Activated CD4-positive, CD25-positive, alpha-beta regulatory T cell treated with anti-CD3 and anti-CD28 coated beads, Interleukin-2, amount 50 U/mL, for 72 hours (primary cell): ENCODE measurements at regions not wholly inside any gene's neighbourhood (a gene's known extent, or its start where the extent isn't known, plus 50 kb on each side); places are given as distances from the start of the nearest gene placed in this dataset.

Experiments
- DNase-seq: peaks from one replicate; pipeline ENCODE4 v3.0.0; 2021

DNA sequence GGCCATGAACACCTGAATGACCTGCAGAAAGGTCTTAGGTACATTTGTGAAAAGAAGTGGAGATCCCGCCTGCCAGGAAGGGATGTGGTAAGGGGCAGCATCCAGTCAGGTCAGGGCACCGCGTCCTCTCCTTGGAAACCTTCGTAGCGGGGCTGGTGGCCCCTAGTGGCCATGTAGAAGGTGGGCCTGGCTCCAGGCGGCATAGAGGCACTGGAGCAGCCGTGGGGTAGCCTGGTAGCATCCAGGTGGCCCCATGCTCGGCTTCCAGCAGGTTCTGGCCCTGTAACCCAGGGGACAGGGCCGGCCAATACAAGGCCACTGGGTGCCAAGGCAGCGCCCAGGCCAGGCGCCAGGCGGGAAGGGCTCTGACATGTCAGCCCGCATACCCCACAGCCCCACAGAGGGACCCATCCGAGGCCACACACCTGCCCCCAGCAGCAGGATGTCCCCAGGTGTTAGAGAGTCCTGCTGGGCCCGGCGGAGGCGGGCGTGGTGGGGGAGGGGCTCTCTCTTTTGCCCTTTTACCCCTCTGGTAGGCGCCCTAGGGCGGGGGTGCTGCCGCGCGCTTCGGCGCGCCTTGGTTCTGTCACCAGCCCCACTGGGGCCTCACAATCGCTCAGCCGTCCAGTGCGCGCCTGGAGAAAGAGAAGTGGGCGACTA is 58.3 kb upstream of the SPATA31E1 start:
- DNase-seq, result no peak

GRCh38 chr9:87824886-87825285 is 57.8 kb upstream of the SPATA31E1 start:
- DNase-seq, result no peak

DNA sequence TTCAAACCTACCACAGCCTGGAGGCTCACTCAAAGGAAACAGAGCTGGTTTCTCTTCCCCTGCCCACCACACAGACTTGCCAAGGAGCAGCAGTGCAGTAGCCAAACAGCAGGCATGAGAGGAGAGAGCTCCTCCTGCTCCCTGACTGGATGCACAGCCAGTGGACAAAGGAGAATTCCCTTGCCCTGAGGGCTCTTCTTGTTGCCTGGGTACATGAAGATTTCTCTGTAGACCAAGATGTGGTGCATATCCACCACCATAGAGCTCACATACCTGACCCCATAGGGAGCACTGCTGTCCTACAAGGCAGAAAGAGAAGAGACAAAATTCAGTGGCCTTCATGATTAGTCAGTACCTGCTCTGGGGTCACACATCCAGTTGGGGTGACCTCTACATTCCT is 56.3 kb upstream of the SPATA31E1 start:
- no peak for DNase-seq

- no peak for DNase-seq
Measured at GRCh38 chr9:87827341-87827740, 55.3 kb upstream of the SPATA31E1 start.

- DNase-seq, result no peak
Measured at GRCh38 chr9:87829756-87830155, 52.9 kb upstream of the SPATA31E1 start.

GRCh38 chr9:87830446-87830845 is 52.2 kb upstream of the SPATA31E1 start:
- no peak for DNase-seq

DNA sequence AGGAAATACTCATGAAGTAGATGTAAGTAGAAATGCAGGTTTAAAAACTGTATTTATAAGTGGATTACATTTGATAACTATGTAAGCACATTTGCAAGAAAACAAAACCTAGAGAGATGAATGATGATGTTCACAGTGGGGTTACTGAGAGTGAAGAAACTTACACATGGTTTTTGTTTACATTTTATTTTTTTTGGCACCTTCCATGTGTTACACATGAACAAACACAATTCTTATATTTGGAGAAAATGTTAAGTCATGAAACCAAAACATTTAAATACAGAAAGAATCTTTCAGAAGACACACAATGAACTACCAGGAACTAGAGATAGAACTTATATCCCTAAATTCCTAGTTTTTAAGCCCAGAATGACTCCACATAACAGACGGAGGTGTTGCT is 51.5 kb upstream of the SPATA31E1 start:
- no peak for DNase-seq
